ENCODE measurements at regions not wholly inside any gene's neighbourhood (a gene's known extent, or its start where the extent isn't known, plus 50 kb on each side); places are given as distances from the start of the nearest gene placed in this dataset.

DNA sequence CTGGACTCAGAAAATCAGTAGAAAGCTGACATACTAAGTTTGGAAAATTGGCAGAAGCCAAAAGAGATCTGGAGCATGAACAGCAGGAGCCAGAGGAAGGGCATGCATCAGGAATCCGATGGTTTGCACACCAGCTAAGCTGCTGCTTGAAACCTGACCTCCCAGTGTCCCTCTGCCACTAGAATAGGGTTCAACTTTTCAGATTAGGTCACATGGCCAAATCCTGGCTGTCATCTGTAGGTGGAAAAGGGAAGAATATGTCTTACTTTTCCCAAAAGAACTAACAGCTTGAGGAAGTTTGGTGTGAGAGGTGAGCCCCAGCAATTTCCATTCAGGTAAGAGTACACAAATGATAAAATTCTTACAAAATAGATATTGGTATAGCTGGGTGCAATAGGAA, 732.6 kb downstream of the RERGL start:
- ATAC-seq, result no peak
- TF ChIP-seq ZNF565 (CRISPR knock-in tag; conservative IDR thresholded peaks at IDR 0.05; ENCODE audit: low read depth) (no peak), ZFP30 (CRISPR knock-in tag; IDR thresholded peaks at IDR 0.05) (no peak), ZC3H10 (CRISPR knock-in tag; IDR thresholded peaks at IDR 0.05) (no peak), TCF4 (CRISPR knock-in tag; IDR thresholded peaks at IDR 0.05; ENCODE audit: borderline replicate concordance) (no peak)
- TF ChIP-seq, protein P1, sequence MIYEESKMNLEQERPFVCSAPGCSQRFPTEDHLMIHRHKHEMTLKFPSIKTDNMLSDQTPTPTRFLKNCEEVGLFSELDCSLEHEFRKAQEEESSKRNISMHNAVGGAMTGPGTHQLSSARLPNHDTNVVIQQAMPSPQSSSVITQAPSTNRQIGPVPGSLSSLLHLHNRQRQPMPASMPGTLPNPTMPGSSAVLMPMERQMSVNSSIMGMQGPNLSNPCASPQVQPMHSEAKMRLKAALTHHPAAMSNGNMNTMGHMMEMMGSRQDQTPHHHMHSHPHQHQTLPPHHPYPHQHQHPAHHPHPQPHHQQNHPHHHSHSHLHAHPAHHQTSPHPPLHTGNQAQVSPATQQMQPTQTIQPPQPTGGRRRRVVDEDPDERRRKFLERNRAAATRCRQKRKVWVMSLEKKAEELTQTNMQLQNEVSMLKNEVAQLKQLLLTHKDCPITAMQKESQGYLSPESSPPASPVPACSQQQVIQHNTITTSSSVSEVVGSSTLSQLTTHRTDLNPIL (CRISPR knock-in tag; IDR thresholded peaks at IDR 0.05; ENCODE audit: low read depth), result no peak
- TF ChIP-seq, protein P2, sequence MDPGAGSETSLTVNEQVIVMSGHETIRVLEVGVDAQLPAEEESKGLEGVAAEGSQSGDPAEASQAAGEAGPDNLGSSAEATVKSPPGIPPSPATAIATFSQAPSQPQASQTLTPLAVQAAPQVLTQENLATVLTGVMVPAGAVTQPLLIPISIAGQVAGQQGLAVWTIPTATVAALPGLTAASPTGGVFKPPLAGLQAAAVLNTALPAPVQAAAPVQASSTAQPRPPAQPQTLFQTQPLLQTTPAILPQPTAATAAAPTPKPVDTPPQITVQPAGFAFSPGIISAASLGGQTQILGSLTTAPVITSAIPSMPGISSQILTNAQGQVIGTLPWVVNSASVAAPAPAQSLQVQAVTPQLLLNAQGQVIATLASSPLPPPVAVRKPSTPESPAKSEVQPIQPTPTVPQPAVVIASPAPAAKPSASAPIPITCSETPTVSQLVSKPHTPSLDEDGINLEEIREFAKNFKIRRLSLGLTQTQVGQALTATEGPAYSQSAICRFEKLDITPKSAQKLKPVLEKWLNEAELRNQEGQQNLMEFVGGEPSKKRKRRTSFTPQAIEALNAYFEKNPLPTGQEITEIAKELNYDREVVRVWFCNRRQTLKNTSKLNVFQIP (CRISPR knock-in tag; IDR thresholded peaks at IDR 0.05; ENCODE audit: borderline replicate concordance, low read depth), result no peak
- TF ChIP-seq, protein P3, sequence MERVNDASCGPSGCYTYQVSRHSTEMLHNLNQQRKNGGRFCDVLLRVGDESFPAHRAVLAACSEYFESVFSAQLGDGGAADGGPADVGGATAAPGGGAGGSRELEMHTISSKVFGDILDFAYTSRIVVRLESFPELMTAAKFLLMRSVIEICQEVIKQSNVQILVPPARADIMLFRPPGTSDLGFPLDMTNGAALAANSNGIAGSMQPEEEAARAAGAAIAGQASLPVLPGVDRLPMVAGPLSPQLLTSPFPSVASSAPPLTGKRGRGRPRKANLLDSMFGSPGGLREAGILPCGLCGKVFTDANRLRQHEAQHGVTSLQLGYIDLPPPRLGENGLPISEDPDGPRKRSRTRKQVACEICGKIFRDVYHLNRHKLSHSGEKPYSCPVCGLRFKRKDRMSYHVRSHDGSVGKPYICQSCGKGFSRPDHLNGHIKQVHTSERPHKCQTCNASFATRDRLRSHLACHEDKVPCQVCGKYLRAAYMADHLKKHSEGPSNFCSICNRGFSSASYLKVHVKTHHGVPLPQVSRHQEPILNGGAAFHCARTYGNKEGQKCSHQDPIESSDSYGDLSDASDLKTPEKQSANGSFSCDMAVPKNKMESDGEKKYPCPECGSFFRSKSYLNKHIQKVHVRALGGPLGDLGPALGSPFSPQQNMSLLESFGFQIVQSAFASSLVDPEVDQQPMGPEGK (CRISPR knock-in tag; IDR thresholded peaks at IDR 0.05; ENCODE audit: borderline replicate concordance), result no peak

DNA sequence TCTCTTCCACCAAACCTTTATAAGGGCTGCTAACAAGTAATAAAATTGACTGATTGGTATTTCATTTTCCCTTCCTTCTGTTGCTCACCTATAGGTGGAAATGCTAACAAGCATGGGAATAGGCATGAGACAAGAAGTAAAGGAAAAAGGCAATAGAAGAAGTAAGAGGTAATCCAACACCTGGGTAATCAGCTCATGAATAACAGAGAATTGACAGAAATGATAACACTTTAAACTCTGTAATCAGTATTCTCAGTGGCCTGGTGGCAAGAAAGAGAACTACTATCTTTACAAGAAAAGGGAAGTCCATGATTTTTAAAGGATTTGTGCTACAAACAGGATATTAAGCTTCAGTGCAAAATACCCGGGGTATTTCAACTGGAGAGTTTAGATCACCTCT, 737.8 kb downstream of the RERGL start:
- TF ChIP-seq, protein P2 (CRISPR knock-in tag; IDR thresholded peaks at IDR 0.05; ENCODE audit: borderline replicate concordance, low read depth), result no peak
- TF ChIP-seq OSR1 (CRISPR knock-in tag; IDR thresholded peaks at IDR 0.05) (no peak), ZFP30 (CRISPR knock-in tag; IDR thresholded peaks at IDR 0.05) (no peak), ZC3H10 (CRISPR knock-in tag; IDR thresholded peaks at IDR 0.05) (no peak), RARB (CRISPR knock-in tag; IDR thresholded peaks at IDR 0.05) (no peak), BACH2 (CRISPR knock-in tag; IDR thresholded peaks at IDR 0.05; ENCODE audit: borderline replicate concordance) (no peak), ISL1 (CRISPR knock-in tag; IDR thresholded peaks at IDR 0.05) (no peak), ZFP3 (CRISPR knock-in tag; IDR thresholded peaks at IDR 0.05) (no peak), CSDC2 (CRISPR knock-in tag; IDR thresholded peaks at IDR 0.05) (no peak), TCF4 (CRISPR knock-in tag; IDR thresholded peaks at IDR 0.05; ENCODE audit: borderline replicate concordance) (no peak), ZNF565 (CRISPR knock-in tag; conservative IDR thresholded peaks at IDR 0.05; ENCODE audit: low read depth) (no peak), ZNF8 (CRISPR knock-in tag; IDR thresholded peaks at IDR 0.05) (no peak), GLIS3 (CRISPR knock-in tag; IDR thresholded peaks at IDR 0.05) (no peak), ZNF70 (CRISPR knock-in tag; IDR thresholded peaks at IDR 0.05) (no peak), SNAI2 (CRISPR knock-in tag; IDR thresholded peaks at IDR 0.05) (no peak)
- TF ChIP-seq, protein P4, sequence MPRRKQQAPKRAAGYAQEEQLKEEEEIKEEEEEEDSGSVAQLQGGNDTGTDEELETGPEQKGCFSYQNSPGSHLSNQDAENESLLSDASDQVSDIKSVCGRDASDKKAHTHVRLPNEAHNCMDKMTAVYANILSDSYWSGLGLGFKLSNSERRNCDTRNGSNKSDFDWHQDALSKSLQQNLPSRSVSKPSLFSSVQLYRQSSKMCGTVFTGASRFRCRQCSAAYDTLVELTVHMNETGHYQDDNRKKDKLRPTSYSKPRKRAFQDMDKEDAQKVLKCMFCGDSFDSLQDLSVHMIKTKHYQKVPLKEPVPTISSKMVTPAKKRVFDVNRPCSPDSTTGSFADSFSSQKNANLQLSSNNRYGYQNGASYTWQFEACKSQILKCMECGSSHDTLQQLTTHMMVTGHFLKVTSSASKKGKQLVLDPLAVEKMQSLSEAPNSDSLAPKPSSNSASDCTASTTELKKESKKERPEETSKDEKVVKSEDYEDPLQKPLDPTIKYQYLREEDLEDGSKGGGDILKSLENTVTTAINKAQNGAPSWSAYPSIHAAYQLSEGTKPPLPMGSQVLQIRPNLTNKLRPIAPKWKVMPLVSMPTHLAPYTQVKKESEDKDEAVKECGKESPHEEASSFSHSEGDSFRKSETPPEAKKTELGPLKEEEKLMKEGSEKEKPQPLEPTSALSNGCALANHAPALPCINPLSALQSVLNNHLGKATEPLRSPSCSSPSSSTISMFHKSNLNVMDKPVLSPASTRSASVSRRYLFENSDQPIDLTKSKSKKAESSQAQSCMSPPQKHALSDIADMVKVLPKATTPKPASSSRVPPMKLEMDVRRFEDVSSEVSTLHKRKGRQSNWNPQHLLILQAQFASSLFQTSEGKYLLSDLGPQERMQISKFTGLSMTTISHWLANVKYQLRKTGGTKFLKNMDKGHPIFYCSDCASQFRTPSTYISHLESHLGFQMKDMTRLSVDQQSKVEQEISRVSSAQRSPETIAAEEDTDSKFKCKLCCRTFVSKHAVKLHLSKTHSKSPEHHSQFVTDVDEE (CRISPR knock-in tag; IDR thresholded peaks at IDR 0.05), result no peak
- ATAC-seq, result no peak

DNA sequence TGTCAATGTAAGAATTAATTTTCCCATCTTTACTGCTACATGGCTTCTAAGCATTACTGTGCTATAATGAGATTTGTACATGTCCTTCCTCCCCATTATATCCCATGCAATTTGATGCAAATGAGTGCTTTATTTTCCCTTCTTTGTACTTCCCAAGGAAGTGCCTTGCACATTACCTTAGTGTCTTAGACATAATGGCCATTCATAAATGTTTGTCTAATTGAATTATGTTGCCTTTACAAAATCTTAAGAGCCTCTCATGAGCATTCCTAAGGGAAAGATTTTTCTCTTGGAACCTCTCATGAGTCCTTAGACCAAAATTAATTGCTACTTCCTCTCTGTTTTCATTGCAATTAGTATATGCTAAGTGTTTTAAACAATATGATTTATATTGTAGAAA, 741.7 kb downstream of the RERGL start:
- ATAC-seq, result no peak
- TF ChIP-seq TCF4 (CRISPR knock-in tag; IDR thresholded peaks at IDR 0.05; ENCODE audit: borderline replicate concordance) (no peak), SNAI2 (CRISPR knock-in tag; IDR thresholded peaks at IDR 0.05) (no peak), ESRRG (CRISPR knock-in tag; IDR thresholded peaks at IDR 0.05) (no peak), TOX (CRISPR knock-in tag; IDR thresholded peaks at IDR 0.05; ENCODE audit: borderline replicate concordance) (no peak), PPARA (CRISPR knock-in tag; IDR thresholded peaks at IDR 0.05; ENCODE audit: borderline replicate concordance) (no peak), CSDC2 (CRISPR knock-in tag; IDR thresholded peaks at IDR 0.05) (no peak)
- TF ChIP-seq, protein P1 (CRISPR knock-in tag; IDR thresholded peaks at IDR 0.05; ENCODE audit: low read depth), result no peak

All from SK-N-SH treated with all-trans-retinoic acid at 6 μM for 48 hours (cell line).